ENCODE measurements at regions not wholly inside any gene's neighbourhood (a gene's known extent, or its start where the extent isn't known, plus 50 kb on each side); places are given as distances from the start of the nearest gene placed in this dataset.
A peak's percentile ranks its signal among the peaks of the same experiment; 100 is the strongest.

- no peaks in the 10 kb centered on the region for H3K36me3 Mint-ChIP-seq (ENCODE audit: low read depth)
- no peaks in the 10 kb centered on the region for H3K4me1 Mint-ChIP-seq (ENCODE audit: low read depth)
- H3K27me3 Mint-ChIP-seq: peaks cover 5% of the 10 kb centered on the region
- H3K27ac Mint-ChIP-seq: no peak overlapping the region
- DNase-seq: no peak
- H3K9me3 Mint-ChIP-seq: no peaks in the 10 kb centered on the region
- H3K4me3 Mint-ChIP-seq: no peak overlapping the region
Measured at GRCh38 chr10:120285408-120285807, 171.6 kb upstream of the PLPP4 start.

DNA sequence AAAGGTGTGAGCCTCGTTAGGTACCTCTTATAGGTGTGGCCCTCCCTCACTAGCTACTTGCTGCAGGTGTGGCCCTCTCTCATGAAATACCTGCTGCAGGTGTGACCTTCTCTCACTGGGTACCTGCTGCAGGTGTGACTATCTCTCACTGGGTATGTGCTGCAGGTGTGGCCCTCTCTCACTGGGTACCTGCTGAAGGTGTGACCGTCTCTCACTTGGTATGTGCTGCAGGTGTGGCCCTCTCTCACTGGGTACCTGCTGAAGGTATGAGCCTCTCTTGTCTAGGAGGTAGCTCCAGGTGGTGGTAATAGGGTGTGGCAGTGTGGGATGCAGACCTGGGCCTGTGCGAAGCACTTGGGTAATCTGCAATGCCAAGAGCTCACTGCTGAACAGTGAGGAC is 170.7 kb upstream of the PLPP4 start:
- Mint-ChIP-seq H3K4me3 (no peak overlapping the region), H3K4me1 (ENCODE audit: low read depth) (no peaks in the 10 kb centered on the region), H3K27ac (no peak overlapping the region), H3K9me3 (no peaks in the 10 kb centered on the region), H3K36me3 (ENCODE audit: low read depth) (no peaks in the 10 kb centered on the region), H3K27me3 (peaks cover 4% of the 10 kb centered on the region)
- no peak for DNase-seq

- Mint-ChIP-seq H3K36me3 (ENCODE audit: low read depth) (no peaks in the 10 kb centered on the region), H3K27ac (no peak overlapping the region), H3K27me3 (peaks cover 4% of the 10 kb centered on the region), H3K4me1 (ENCODE audit: low read depth) (no peaks in the 10 kb centered on the region), H3K9me3 (no peaks in the 10 kb centered on the region), H3K4me3 (no peak overlapping the region)
- DNase-seq: no peak
Measured at GRCh38 chr10:120300513-120300912, 156.5 kb upstream of the PLPP4 start.

GRCh38 chr10:120308589-120308988 is 148.4 kb upstream of the PLPP4 start:
- H3K27me3 Mint-ChIP-seq: peaks cover 15% of the 10 kb centered on the region
- H3K36me3 Mint-ChIP-seq (ENCODE audit: low read depth): no peaks in the 10 kb centered on the region
- H3K4me1 Mint-ChIP-seq (ENCODE audit: low read depth): no peaks in the 10 kb centered on the region
- no peak overlapping the region for H3K4me3 Mint-ChIP-seq
- no peak for DNase-seq
- H3K27ac Mint-ChIP-seq: no peak overlapping the region
- H3K9me3 Mint-ChIP-seq: no peaks in the 10 kb centered on the region

DNA sequence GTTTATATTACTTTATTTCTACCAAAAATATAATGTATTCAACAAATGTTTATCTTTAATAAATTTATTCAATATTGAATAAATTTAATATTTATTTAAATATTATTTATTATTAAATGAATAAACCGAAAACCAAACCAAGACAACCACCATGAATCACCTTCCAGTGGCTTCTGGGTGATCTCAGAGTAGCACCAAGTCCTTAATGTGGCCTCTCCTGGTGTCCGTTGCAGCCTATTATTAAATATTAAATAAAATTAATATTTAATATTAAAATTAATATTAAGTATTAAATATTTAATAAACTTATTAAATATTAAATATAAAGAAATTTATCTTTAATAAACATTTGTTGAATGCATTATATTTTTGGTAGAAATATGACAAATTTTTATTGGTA is 143.3 kb upstream of the PLPP4 start:
- DNase-seq: no peak
- Mint-ChIP-seq H3K4me1 (ENCODE audit: low read depth) (no peaks in the 10 kb centered on the region), H3K9me3 (no peaks in the 10 kb centered on the region), H3K27me3 (peaks cover 12% of the 10 kb centered on the region), H3K27ac (no peak overlapping the region), H3K4me3 (no peak overlapping the region), H3K36me3 (ENCODE audit: low read depth) (no peaks in the 10 kb centered on the region)

DNA sequence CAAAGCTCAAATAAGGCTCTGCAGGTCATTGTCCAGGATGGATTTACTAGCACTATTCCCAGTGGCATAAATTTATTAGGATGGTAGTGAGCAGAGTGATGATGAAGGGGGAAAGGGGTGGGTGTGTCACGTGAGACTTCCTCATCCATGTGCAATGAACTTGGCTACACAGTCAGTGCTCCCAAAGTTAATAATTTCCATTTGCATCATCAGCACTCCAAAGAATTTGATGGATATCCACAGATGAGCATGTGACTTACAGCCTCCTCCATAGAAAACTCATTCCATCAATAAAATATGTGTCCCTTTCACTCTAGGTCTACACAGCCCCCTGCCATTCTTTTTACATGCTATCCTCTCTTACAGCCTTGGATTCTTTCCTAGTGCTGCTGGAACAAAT is 142.6 kb upstream of the PLPP4 start:
- no peak for DNase-seq
- no peaks in the 10 kb centered on the region for H3K4me1 Mint-ChIP-seq (ENCODE audit: low read depth)
- peaks cover 12% of the 10 kb centered on the region for H3K27me3 Mint-ChIP-seq
- H3K36me3 Mint-ChIP-seq (ENCODE audit: low read depth): no peaks in the 10 kb centered on the region
- no peak overlapping the region for H3K27ac Mint-ChIP-seq
- no peaks in the 10 kb centered on the region for H3K9me3 Mint-ChIP-seq
- no peak overlapping the region for H3K4me3 Mint-ChIP-seq

DNA sequence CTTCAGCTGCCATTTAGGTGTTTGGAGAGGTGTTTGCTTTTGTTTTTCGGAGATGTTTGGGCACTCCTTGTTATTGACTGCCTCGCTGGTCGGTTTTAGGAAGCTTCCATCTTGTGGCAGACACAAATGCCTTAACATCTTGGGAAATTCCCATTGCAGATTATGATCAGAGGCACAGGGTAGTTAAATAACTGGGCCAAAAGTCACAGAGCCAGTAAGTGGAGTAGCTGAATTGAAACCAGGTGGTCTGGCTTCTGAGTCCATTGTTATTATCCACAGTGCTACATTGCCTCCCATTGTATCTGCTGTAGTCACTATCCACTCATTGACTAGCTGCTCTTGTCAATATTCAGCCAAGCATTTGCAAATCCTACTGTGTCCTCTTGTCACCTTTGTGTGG is 138.2 kb upstream of the PLPP4 start:
- no peak for DNase-seq
- H3K27ac Mint-ChIP-seq: no peak overlapping the region
- H3K27me3 Mint-ChIP-seq: peaks cover 24% of the 10 kb centered on the region
- H3K4me3 Mint-ChIP-seq: no peak overlapping the region
- H3K36me3 Mint-ChIP-seq (ENCODE audit: low read depth): no peaks in the 10 kb centered on the region
- H3K9me3 Mint-ChIP-seq: no peaks in the 10 kb centered on the region
- H3K4me1 Mint-ChIP-seq (ENCODE audit: low read depth): no peaks in the 10 kb centered on the region

GRCh38 chr10:120327675-120328074 is 129.4 kb upstream of the PLPP4 start:
- Mint-ChIP-seq H3K36me3 (ENCODE audit: low read depth) (no peaks in the 10 kb centered on the region), H3K27ac (no peak overlapping the region), H3K9me3 (no peaks in the 10 kb centered on the region), H3K27me3 (peaks cover 5% of the 10 kb centered on the region), H3K4me3 (no peak overlapping the region), H3K4me1 (ENCODE audit: low read depth) (no peaks in the 10 kb centered on the region)
- DNase-seq: no peak

- DNase-seq: no peak
- Mint-ChIP-seq H3K36me3 (ENCODE audit: low read depth) (no peaks in the 10 kb centered on the region), H3K27me3 (peaks cover 5% of the 10 kb centered on the region), H3K4me3 (no peak overlapping the region), H3K4me1 (ENCODE audit: low read depth) (no peaks in the 10 kb centered on the region), H3K9me3 (no peaks in the 10 kb centered on the region), H3K27ac (no peak overlapping the region)
Measured at GRCh38 chr10:120328647-120329046, 128.4 kb upstream of the PLPP4 start.

GRCh38 chr10:120335553-120335952 is 121.5 kb upstream of the PLPP4 start:
- Mint-ChIP-seq H3K36me3 (ENCODE audit: low read depth) (no peaks in the 10 kb centered on the region), H3K4me3 (no peak overlapping the region), H3K9me3 (no peaks in the 10 kb centered on the region), H3K27me3 (peaks cover 8% of the 10 kb centered on the region), H3K27ac (no peak overlapping the region), H3K4me1 (ENCODE audit: low read depth) (no peaks in the 10 kb centered on the region)
- DNase-seq: no peak

DNA sequence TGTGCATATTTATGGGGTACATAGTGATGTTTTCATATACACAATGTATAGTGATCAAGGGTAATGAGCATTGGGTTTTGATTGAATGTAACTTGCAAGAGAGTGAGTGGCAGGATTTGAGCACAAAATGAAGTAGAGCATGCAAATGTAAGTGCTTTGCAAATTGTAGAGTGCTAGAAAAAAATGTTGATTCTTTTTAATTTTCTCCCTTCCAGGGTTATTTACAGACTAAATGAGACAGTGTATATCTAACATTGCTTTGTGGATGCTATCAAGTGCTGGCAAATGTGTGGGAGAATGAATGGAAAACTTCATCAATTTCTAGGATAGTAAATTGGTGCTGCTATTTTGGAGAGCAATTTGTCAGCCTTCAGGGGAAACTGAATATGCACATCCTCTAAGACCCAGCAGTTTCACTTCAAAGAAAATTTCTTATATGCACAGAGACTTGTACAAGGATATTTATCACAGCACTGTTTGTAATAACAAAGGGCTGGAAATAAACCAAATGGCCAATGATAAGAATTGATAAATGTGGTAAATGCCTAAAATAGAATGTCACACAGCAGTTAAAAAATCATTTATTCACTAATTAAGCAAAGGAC is 120.6 kb upstream of the PLPP4 start:
- no peaks in the 10 kb centered on the region for H3K4me1 Mint-ChIP-seq (ENCODE audit: low read depth)
- no peaks in the 10 kb centered on the region for H3K9me3 Mint-ChIP-seq

DNA sequence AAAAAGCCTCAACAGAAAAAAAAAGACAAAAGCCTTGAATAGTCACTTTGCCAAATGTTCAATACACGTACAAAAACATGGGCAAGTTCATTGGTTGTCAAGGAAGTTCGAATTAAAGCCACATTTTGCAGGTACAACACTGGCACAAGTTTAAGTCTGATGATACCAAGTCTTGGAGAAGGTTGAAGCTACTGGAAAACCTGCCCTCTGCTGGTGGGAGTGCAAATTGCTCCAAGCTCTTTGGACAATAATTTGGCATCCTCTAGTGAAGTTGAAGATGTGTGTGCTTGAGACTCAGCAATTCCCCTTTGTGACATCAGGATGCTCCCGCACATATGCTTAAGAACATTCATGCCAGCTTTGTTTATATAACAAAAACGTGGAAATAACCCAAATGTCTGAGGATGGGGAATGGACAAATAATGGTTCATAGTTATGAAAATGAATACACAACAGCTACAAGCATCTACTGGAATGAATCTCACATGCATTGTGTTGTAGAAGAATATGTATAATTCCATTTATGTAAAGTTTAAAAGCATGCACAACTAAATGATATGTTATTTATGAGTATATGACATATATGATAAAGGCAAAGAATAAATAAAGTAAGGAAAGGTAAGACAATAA is 120.0 kb upstream of the PLPP4 start:
- Mint-ChIP-seq H3K36me3 (ENCODE audit: low read depth) (no peaks in the 10 kb centered on the region), H3K4me1 (ENCODE audit: low read depth) (no peaks in the 10 kb centered on the region)

More for the DNA sequence above, 120.6 kb upstream of the PLPP4 start:
- Mint-ChIP-seq H3K27ac (no peak overlapping the region), H3K36me3 (ENCODE audit: low read depth) (no peaks in the 10 kb centered on the region), H3K4me3 (no peak overlapping the region), H3K27me3 (peaks cover 11% of the 10 kb centered on the region)
- no peak for DNase-seq

DNA sequence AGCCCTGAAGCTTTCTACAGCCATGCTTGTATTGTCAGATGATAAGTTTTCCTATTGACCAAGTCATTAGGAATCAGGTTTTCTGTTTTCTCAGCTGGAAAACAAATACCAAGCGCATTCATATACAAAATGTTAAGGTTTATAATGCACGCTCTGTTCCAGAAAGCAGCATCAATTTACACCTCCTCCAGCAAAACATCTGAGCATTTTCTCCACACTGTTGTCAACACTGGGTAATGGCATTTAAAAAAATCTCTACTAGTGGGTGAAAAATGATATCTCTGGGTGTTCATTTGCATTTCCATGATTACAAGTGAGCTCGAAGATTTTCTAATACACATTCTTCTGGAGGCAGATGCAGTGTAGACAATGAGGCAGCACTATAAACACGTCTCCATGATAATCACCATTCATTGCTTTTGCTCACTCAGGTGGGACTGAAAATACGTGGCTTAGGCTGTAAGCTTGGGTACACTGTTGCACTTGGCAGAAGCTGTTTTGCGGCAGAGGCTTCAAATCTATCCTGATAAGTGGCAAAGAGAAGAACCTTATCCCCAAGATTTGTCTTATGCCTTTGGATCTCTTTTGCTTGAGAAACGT is 114.8 kb upstream of the PLPP4 start:
- Mint-ChIP-seq H3K9me3 (no peaks in the 10 kb centered on the region), H3K27me3 (peaks cover 24% of the 10 kb centered on the region), H3K27ac (no peak overlapping the region), H3K36me3 (ENCODE audit: low read depth) (no peaks in the 10 kb centered on the region), H3K4me3 (no peak overlapping the region), H3K4me1 (ENCODE audit: low read depth) (no peaks in the 10 kb centered on the region)
- no peak for DNase-seq

More for the DNA sequence above, 120.0 kb upstream of the PLPP4 start:
- no peak overlapping the region for H3K27ac Mint-ChIP-seq
- peak; percentile 66 for DNase-seq
- peaks cover 14% of the 10 kb centered on the region for H3K27me3 Mint-ChIP-seq
- H3K4me3 Mint-ChIP-seq: no peak overlapping the region
- no peaks in the 10 kb centered on the region for H3K9me3 Mint-ChIP-seq

- no peak overlapping the region for H3K27ac Mint-ChIP-seq
- peaks cover 31% of the 10 kb centered on the region for H3K27me3 Mint-ChIP-seq
- no peak overlapping the region for H3K4me3 Mint-ChIP-seq
- no peaks in the 10 kb centered on the region for H3K36me3 Mint-ChIP-seq (ENCODE audit: low read depth)
- H3K9me3 Mint-ChIP-seq: no peaks in the 10 kb centered on the region
- no peaks in the 10 kb centered on the region for H3K4me1 Mint-ChIP-seq (ENCODE audit: low read depth)
- no peak for DNase-seq
Measured at GRCh38 chr10:120345186-120345585, 111.8 kb upstream of the PLPP4 start.

DNA sequence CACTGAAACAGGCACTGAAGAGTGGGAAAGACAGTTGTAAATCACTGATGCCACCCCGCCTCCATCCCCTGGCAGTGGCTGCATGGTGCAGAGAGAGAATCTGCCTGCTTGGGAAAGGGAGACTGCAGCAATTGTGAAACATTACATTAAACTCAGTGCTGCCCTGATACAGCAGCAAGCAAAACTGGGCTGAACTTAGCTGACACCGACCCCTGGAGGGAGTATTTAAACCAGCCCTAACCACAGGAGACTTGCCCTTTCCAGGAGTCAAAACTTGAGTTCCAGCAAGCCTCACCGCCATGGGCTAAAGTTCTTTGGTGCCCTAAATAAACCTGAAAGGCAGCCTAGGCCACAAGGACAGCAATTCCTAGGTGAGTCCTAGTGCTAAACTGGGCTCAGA is 109.4 kb upstream of the PLPP4 start:
- DNase-seq: no peak
- H3K36me3 Mint-ChIP-seq (ENCODE audit: low read depth): no peaks in the 10 kb centered on the region
- H3K4me1 Mint-ChIP-seq (ENCODE audit: low read depth): no peaks in the 10 kb centered on the region
- no peaks in the 10 kb centered on the region for H3K9me3 Mint-ChIP-seq
- no peak overlapping the region for H3K4me3 Mint-ChIP-seq
- H3K27me3 Mint-ChIP-seq: peaks cover 24% of the 10 kb centered on the region
- no peak overlapping the region for H3K27ac Mint-ChIP-seq
